Lower lobe of right lung (tissue), 2 donors: ENCODE measurements at regions not wholly inside any gene's neighbourhood (a gene's known extent, or its start where the extent isn't known, plus 50 kb on each side); places are given as distances from the start of the nearest gene placed in this dataset.

Experiments used
- ATAC-seq, 2 donors: fragments of 200-7000 bp; cut with Tn5 transposase; one replicate each; pipeline ENCODE4 v1.9.1; 2020 to 2022; ENCODE audit warnings: mild to moderate bottlenecking in 2 of 2, moderate library complexity in 2 of 2
- DNase-seq: peaks from one replicate; pipeline ENCODE4 v3.0.0-alpha.2; 2020
- H3K27ac ChIP-seq: fragments of 200-600 bp; one replicate; pipeline ENCODE4 v1.8.0; 2022
- H3K27me3 ChIP-seq: fragments of 200-600 bp; one replicate; pipeline ENCODE4 v1.8.0; 2022; ENCODE audit warnings: low read depth
- H3K36me3 ChIP-seq: fragments of 200-600 bp; one replicate; pipeline ENCODE4 v1.8.0; 2022; ENCODE audit warnings: mild to moderate bottlenecking
- H3K4me1 ChIP-seq: fragments of 200-600 bp; one replicate; pipeline ENCODE4 v1.8.0; 2022
- H3K4me3 ChIP-seq: fragments of 200-600 bp; one replicate; pipeline ENCODE4 v1.8.0; 2022; ENCODE audit warnings: mild to moderate bottlenecking
- H3K9me3 ChIP-seq: fragments of 200-600 bp; one replicate; pipeline ENCODE4 v1.8.0; 2022
- CTCF ChIP-seq: fragments of 200-600 bp; IDR thresholded peaks from one replicate; pipeline ENCODE4 v1.8.0; 2022; ENCODE audit warnings: antibody characterized with exemption, mild to moderate bottlenecking
- intact Hi-C: fragments of 100-400 bp; cut with DNase I; formaldehyde crosslinking; loops from one replicate; pipeline ENCODE4 v1.11.0; 2022
- donor health status: DM: no; HTN: yes; CAD: no; lungs with severe emphysema.

- Histone ChIP-seq H3K36me3 (no peaks in the 10 kb centered on the region), H3K27me3 (no peaks in the 10 kb centered on the region), H3K4me1 (no peaks in the 10 kb centered on the region), H3K27ac (no peak overlapping the region), H3K9me3 (no peaks in the 10 kb centered on the region), H3K4me3 (no peak overlapping the region)
- DNase-seq (no peak), ATAC-seq (no peak)
- intact Hi-C loops, result no loop called here
- no peak for TF ChIP-seq CTCF
Observed at GRCh38 chr4:127148165-127148564, 484.6 kb upstream of the INTU start.

- H3K4me3 ChIP-seq, result no peak overlapping the region
- no peak overlapping the region for H3K27ac ChIP-seq
- intact Hi-C loops, result no loop called here
- no peak for ATAC-seq
- TF ChIP-seq CTCF, result no peak
- DNase-seq, result no peak
- no peaks in the 10 kb centered on the region for H3K9me3 ChIP-seq
- no peaks in the 10 kb centered on the region for H3K27me3 ChIP-seq
- H3K4me1 ChIP-seq, result no peaks in the 10 kb centered on the region
- no peaks in the 10 kb centered on the region for H3K36me3 ChIP-seq
Observed at GRCh38 chr4:127149086-127149485, 483.7 kb upstream of the INTU start.

GRCh38 chr4:127151941-127152340, 480.8 kb upstream of the INTU start:
- DNase-seq (no peak), ATAC-seq (no peak)
- Histone ChIP-seq H3K9me3 (no peaks in the 10 kb centered on the region), H3K27ac (no peak overlapping the region), H3K4me3 (no peak overlapping the region), H3K4me1 (no peaks in the 10 kb centered on the region), H3K36me3 (no peaks in the 10 kb centered on the region), H3K27me3 (no peaks in the 10 kb centered on the region)
- TF ChIP-seq CTCF, result no peak
- intact Hi-C loops, result no loop called here

GRCh38 chr4:127155116-127155515, 477.6 kb upstream of the INTU start:
- ATAC-seq (no peak), DNase-seq (no peak)
- no peaks in the 10 kb centered on the region for H3K9me3 ChIP-seq
- H3K27ac ChIP-seq, result no peak overlapping the region
- no peaks in the 10 kb centered on the region for H3K27me3 ChIP-seq
- no peak for TF ChIP-seq CTCF
- H3K4me1 ChIP-seq, result no peaks in the 10 kb centered on the region
- intact Hi-C loops, result no loop called here
- H3K4me3 ChIP-seq, result no peak overlapping the region
- H3K36me3 ChIP-seq, result no peaks in the 10 kb centered on the region

- Histone ChIP-seq H3K27me3 (no peaks in the 10 kb centered on the region), H3K4me1 (no peaks in the 10 kb centered on the region), H3K4me3 (no peak overlapping the region), H3K36me3 (no peaks in the 10 kb centered on the region), H3K27ac (no peak overlapping the region), H3K9me3 (no peaks in the 10 kb centered on the region)
- intact Hi-C loops, result no loop called here
- no peak for TF ChIP-seq CTCF
- ATAC-seq, result no peak
- no peak for DNase-seq
Observed at GRCh38 chr4:127155555-127155954, 477.2 kb upstream of the INTU start.

- Histone ChIP-seq H3K27me3 (no peaks in the 10 kb centered on the region), H3K36me3 (no peaks in the 10 kb centered on the region), H3K4me3 (no peak overlapping the region), H3K27ac (no peak overlapping the region), H3K4me1 (no peaks in the 10 kb centered on the region), H3K9me3 (no peaks in the 10 kb centered on the region)
- DNase-seq (no peak), ATAC-seq (peak; percentile 43 to 54)
- intact Hi-C loops, result no loop called here
- TF ChIP-seq CTCF, result no peak
Observed at GRCh38 chr4:127162741-127163140, 470.0 kb upstream of the INTU start.
